Astrocyte of the cerebellum (primary cell): ENCODE measurements at regions not wholly inside any gene's neighbourhood (a gene's known extent, or its start where the extent isn't known, plus 50 kb on each side); places are given as distances from the start of the nearest gene placed in this dataset.

ENCODE experiments used
- DNase-seq: peaks from one replicate; pipeline ENCODE4 v3.0.0-alpha.2; 2011; ENCODE audit warnings: low read depth
- H3K4me3 ChIP-seq: 2 replicates; pipeline ENCODE4 v1.5.1; 2011; ENCODE audit warnings: mild to moderate bottlenecking, low read depth, low read length, moderate library complexity
- in situ Hi-C: cut with HindIII; loops from 2 replicates; pipeline ENCODE4 v1.10.0; 2017; ENCODE audit warnings: low sequenced_read_pairs
- TF ChIP-seq, protein P1 (sequence below): IDR thresholded peaks from 2 replicates; pipeline ENCODE4 v1.5.1; 2012; ENCODE audit warnings: low read length, low read depth, moderate library complexity, mild to moderate bottlenecking; ENCODE audit errors: missing control alignments

- TF ChIP-seq, protein P1, sequence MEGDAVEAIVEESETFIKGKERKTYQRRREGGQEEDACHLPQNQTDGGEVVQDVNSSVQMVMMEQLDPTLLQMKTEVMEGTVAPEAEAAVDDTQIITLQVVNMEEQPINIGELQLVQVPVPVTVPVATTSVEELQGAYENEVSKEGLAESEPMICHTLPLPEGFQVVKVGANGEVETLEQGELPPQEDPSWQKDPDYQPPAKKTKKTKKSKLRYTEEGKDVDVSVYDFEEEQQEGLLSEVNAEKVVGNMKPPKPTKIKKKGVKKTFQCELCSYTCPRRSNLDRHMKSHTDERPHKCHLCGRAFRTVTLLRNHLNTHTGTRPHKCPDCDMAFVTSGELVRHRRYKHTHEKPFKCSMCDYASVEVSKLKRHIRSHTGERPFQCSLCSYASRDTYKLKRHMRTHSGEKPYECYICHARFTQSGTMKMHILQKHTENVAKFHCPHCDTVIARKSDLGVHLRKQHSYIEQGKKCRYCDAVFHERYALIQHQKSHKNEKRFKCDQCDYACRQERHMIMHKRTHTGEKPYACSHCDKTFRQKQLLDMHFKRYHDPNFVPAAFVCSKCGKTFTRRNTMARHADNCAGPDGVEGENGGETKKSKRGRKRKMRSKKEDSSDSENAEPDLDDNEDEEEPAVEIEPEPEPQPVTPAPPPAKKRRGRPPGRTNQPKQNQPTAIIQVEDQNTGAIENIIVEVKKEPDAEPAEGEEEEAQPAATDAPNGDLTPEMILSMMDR: no peak
- no peak for DNase-seq
- in situ Hi-C loops: no loop called here
- no peak overlapping the region for H3K4me3 ChIP-seq
Observed at GRCh38 chr2:120877409-120877808, 141.7 kb downstream of the GLI2 start.

- no peak overlapping the region for H3K4me3 ChIP-seq
- TF ChIP-seq, protein P1: no peak
- no peak for DNase-seq
- in situ Hi-C loops: no loop called here
Observed at GRCh38 chr2:120878970-120879369, 143.3 kb downstream of the GLI2 start.

DNA sequence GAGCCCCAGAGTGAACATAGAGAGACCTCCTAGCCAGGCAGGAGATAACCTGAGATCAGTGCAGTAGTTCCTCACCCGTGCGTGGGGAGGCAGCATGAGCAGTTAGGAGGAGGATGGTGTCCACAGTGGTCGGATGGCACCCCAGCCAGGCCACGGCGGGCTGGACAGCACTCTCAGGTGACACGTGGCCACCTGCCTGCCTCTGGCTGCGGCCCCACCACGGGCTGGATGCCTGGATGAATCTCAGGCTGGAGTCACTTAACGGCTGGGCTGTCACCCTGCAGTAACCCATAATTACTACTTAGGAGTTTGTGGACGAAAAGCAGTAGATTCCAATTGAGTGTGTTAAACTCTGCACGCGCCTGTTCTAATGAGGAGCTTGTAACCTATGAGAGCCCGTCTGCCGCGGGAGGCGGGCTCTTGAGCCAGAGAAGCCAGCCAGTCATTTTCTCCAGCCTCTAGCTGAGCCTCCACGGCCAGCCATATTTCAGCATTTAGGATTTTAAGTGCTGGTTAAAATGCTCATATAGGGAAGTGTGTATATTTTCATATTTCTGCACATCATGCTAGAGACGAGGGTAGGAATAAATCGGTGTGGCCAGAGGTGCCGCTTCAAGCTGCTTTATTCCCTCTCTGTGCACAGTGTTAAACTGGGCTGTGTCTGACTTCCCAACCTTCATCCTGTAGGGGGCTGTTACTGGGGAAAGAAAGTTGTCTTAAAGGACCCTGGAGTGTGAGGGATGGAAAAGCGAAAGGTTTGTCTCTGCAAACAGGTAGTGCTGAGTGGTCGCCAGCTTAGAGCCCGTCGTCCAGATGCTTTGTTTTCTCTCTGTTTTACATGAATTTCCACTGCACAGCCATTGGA is 144.0 kb downstream of the GLI2 start:
- TF ChIP-seq, protein P1: peak; percentile 35
- in situ Hi-C loops: no loop called here
- no peak for DNase-seq
- H3K4me3 ChIP-seq: no peak overlapping the region

GRCh38 chr2:120880381-120880780 is 144.7 kb downstream of the GLI2 start:
- peak; percentile 76 for DNase-seq
- TF ChIP-seq, protein P1: no peak
- in situ Hi-C loops: no loop called here

GRCh38 chr2:120881981-120882788 is 146.5 kb downstream of the GLI2 start:
- no peak for DNase-seq
- H3K4me3 ChIP-seq: no peak overlapping the region
- in situ Hi-C loops: no loop called here
- TF ChIP-seq, protein P1: no peak

More at GRCh38 chr2:120880381-120880780, 144.7 kb downstream of the GLI2 start:
- no peak overlapping the region for H3K4me3 ChIP-seq

DNA sequence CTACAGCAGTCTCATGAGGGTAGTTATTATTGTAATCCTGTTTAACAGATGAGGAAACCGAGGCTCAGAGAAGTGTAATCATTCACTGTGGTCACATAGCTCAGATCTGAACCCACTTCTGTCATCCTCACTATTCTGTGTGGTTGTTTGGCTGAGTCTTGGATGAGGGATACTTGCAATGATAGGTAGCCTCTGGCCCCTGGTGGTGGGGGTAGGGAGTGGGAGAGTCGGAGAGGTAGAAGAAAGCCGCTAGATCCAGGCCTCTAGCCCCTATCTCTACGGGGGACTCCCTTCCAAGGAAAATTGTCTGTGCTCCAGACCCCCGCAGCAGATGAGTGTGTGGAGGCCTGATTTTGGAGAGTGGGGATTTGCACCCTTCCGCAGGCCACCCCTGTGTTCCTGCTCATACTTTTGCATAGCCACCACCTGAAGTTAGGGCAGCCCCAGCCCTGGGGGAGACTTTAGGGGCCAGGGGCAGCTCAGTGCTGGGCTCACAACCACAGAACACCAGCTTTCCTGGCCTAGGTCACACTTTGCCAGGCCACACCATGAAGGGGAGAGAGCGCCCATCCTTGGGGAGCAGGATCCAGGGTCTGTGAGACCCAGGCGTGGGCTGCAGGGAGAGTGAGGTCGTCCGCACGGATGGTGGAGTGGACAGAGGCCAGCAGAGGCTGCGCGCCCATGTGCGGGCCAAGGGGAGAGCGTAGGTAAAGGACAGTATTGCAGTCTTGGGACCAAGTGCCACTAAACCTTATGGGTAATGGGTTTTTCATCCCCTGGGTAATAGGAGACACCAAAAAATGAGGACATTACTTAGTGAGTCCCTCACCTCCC is 148.2 kb downstream of the GLI2 start:
- no peak for DNase-seq
- TF ChIP-seq, protein P1: no peak
- H3K4me3 ChIP-seq: no peak overlapping the region
- in situ Hi-C loops: no loop called here
